GM12865 (cell line): ENCODE measurements at regions not wholly inside any gene's neighbourhood (a gene's known extent, or its start where the extent isn't known, plus 50 kb on each side); places are given as distances from the start of the nearest gene placed in this dataset.

Experiments used
- DNase-seq: peaks from one replicate; pipeline ENCODE4 v3.0.0; 2010; ENCODE audit warnings: low read depth
- H3K4me3 ChIP-seq: 2 replicates; pipeline ENCODE4 v1.5.1; 2011; ENCODE audit warnings: mild to moderate bottlenecking, low read depth, low read length, control low read depth
- CTCF ChIP-seq: IDR thresholded peaks from 2 replicates; pipeline ENCODE4 v1.5.1; 2011; ENCODE audit warnings: low read length, control low read depth, low read depth, inconsistent platforms; ENCODE audit not compliant: insufficient read depth; ENCODE audit errors: missing control alignments

DNA sequence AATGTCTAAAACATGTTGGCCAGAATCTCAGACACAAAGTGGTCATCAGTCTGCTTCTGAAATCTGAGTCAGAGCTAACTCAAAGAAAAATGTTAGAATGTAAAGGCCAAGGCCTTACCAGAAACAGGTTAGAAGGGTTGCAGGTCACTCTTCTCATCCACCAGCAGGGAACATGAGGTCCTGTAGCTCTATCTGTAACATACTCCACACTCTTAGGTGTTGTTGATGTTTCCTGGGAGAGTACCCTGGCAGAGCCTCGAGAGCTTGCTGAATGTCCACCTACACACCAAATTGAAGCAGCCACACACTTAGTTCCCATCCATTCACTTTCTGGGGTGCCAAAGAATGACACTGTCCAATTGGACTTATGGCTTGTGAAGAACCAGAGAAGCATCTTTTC is 76.6 kb upstream of the INPP4B start:
- H3K4me3 ChIP-seq, result no peak overlapping the region
- no peak for DNase-seq
- no peak for TF ChIP-seq CTCF

DNA sequence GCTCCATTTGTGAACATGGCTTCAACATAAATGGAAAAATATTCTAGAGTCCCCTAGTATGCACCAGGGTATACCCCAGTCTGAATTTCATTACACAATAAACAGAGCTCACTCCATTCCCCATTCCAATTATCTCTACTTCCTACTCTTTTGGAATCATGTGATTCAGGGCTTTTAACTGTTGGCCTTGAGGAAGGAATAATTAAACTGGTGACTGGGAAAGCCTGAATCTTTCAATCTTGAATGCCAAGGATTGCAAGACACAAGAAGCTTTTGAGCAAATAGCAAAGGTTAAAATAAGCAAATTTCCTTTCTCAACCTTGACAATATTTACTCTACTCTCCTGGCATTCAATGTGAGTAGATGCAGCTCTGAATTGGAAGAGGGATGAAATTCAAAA is 77.5 kb upstream of the INPP4B start:
- H3K4me3 ChIP-seq, result no peak overlapping the region
- no peak for DNase-seq
- no peak for TF ChIP-seq CTCF

- no peak for DNase-seq
- H3K4me3 ChIP-seq, result no peak overlapping the region
- no peak for TF ChIP-seq CTCF
These were observed 79.1 kb upstream of the INPP4B start for GRCh38 chr4:142925161-142925560.

- TF ChIP-seq CTCF, result no peak
- no peak for DNase-seq
- H3K4me3 ChIP-seq, result no peak overlapping the region
These were observed 81.6 kb upstream of the INPP4B start for GRCh38 chr4:142927721-142928120.

- DNase-seq, result no peak
- H3K4me3 ChIP-seq, result no peak overlapping the region
- TF ChIP-seq CTCF, result no peak
These were observed 83.4 kb upstream of the INPP4B start for GRCh38 chr4:142929526-142929925.

DNA sequence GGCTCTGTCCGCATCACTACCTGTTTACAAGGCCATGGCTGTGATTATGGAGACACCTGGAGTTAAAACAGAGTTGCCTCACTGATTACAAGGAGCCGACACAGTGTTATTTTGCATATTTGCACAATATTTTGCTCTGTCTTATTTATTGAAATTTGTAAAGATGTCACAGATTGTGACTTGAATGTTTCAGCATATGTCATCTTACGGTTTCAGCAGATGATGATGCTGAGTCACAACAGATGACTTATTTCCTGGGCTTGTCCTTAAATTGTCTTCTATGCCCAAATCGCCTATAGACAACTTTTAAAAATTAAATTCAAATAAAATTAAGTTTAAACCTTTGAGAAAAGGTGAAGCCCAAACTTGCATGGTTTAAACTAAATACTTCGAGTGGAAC is 87.1 kb upstream of the INPP4B start:
- DNase-seq, result no peak
- H3K4me3 ChIP-seq, result no peak overlapping the region
- no peak for TF ChIP-seq CTCF

- H3K4me3 ChIP-seq, result no peak overlapping the region
- no peak for DNase-seq
- TF ChIP-seq CTCF, result no peak
These were observed 94.6 kb upstream of the INPP4B start for GRCh38 chr4:142940425-142941330.
